ENCODE measurements at regions not wholly inside any gene's neighbourhood (a gene's known extent, or its start where the extent isn't known, plus 50 kb on each side); places are given as distances from the start of the nearest gene placed in this dataset.

DNA sequence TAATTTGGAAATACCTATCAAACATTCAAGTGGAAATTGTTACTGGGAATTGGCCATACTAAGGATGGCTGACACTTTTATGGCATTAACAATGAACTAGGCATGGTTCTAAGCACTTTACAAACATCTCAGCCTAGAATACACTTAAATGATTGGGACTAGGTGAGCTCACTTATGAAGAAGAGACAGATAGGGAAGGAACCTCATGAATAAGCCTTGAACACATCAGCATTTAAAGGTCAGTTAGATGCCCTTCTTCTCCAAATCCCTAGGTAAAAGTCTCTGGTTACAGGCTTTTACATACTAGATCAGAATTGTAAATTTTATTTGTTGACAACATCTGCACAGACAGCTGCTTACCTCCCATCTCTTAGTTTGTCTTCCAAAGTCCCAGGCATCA lies 488.6 kb downstream of the RMST start:
- H3K27me3 ChIP-seq (ENCODE audit: low read depth, low read length) = no peaks in the 10 kb centered on the region
- TF ChIP-seq CTCF (IDR thresholded peaks at IDR 0.05; ENCODE audit: low read depth, low read length) (no peak), EZH2phosphoT487 (IDR thresholded peaks at IDR 0.05; ENCODE audit: low read depth) (no peak)

DNA sequence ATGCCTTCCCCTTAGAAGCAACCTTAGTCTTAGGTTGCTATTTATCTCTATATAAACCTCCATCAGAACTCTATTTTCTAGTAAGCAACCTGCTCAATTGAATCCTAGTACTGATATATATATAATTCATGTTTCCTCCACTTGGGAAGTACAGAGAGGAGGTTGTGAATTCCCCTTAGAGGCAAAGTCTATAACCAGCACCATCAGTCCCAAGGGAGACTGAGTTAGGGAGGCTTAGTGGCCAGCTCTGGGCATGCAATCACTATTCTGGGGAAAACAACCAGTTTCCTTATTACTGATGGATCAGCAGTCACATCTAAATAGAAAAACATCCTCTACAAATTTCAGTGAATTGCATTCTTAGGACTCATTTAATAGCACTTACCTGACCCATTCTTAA lies 489.1 kb downstream of the RMST start:
- Histone ChIP-seq H4K20me1 (ENCODE audit: insufficient read depth, low read length) (no peaks in the 10 kb centered on the region), H3K4me1 (ENCODE audit: low read length) (no peaks in the 10 kb centered on the region), H3K4me3 (ENCODE audit: low read length) (no peak overlapping the region), H3K4me2 (ENCODE audit: low read length) (no peak overlapping the region), H3K27me3 (ENCODE audit: low read depth, low read length) (no peaks in the 10 kb centered on the region), H3K9ac (ENCODE audit: low read length) (no peak overlapping the region), H3K36me3 (replicated peaks; ENCODE audit: low read depth, low read length) (no peaks in the 10 kb centered on the region), H3K27ac (ENCODE audit: low read length) (no peak overlapping the region), H3K79me2 (ENCODE audit: low read length) (no peaks in the 10 kb centered on the region), H2AFZ (ENCODE audit: low read depth, low read length) (no peak overlapping the region), H3K9me3 (ENCODE audit: insufficient read depth, low read length) (no peaks in the 10 kb centered on the region)
- TF ChIP-seq EZH2phosphoT487 (IDR thresholded peaks at IDR 0.05; ENCODE audit: low read depth) = no peak
- no peak for TF ChIP-seq CTCF (IDR thresholded peaks at IDR 0.05; ENCODE audit: low read depth, low read length)

More for the DNA sequence above, 488.6 kb downstream of the RMST start:
- Histone ChIP-seq H3K27ac (ENCODE audit: low read length) (no peak overlapping the region), H3K4me1 (ENCODE audit: low read length) (no peaks in the 10 kb centered on the region), H3K79me2 (ENCODE audit: low read length) (no peaks in the 10 kb centered on the region), H3K4me3 (ENCODE audit: low read length) (no peak overlapping the region), H3K36me3 (replicated peaks; ENCODE audit: low read depth, low read length) (no peaks in the 10 kb centered on the region), H3K9ac (ENCODE audit: low read length) (no peak overlapping the region), H3K4me2 (ENCODE audit: low read length) (no peak overlapping the region), H4K20me1 (ENCODE audit: insufficient read depth, low read length) (no peaks in the 10 kb centered on the region), H2AFZ (ENCODE audit: low read depth, low read length) (no peak overlapping the region), H3K9me3 (ENCODE audit: insufficient read depth, low read length) (no peaks in the 10 kb centered on the region)

DNA sequence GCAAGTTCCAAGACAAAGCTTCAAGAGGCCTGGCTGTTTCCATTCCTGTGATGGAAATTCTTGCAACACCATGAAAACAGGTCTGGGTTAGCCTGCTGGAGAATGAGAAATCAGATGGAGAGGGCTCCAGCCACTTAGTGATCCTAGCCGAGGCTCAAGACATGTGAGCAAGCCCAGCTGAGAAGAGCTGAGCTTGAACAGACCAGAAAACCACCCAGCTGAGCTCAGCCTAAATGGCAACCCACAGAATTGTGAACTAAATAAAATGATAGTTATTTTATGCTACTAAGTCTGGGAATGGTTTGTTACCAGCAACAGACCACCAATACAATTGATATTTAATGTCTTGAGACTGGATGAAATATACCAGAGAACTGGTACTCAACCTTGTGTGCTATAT lies 494.5 kb downstream of the RMST start:
- no peak overlapping the region for H3K4me2 ChIP-seq (ENCODE audit: low read length)
- no peak overlapping the region for H3K4me3 ChIP-seq (ENCODE audit: low read length)
- no peak overlapping the region for H2AFZ ChIP-seq (ENCODE audit: low read depth, low read length)
- TF ChIP-seq CTCF (IDR thresholded peaks at IDR 0.05; ENCODE audit: low read depth, low read length) (no peak), EZH2phosphoT487 (IDR thresholded peaks at IDR 0.05; ENCODE audit: low read depth) (no peak)
- H3K4me1 ChIP-seq (ENCODE audit: low read length) = no peaks in the 10 kb centered on the region
- H3K27ac ChIP-seq (ENCODE audit: low read length) = no peak overlapping the region
- H3K79me2 ChIP-seq (ENCODE audit: low read length) = no peaks in the 10 kb centered on the region
- H4K20me1 ChIP-seq (ENCODE audit: insufficient read depth, low read length) = no peaks in the 10 kb centered on the region
- H3K9me3 ChIP-seq (ENCODE audit: insufficient read depth, low read length) = 0 out of 2 replicates have a peak, but pooled peaks cover 6% of the 10 kb centered on the region
- no peak overlapping the region for H3K9ac ChIP-seq (ENCODE audit: low read length)
- H3K36me3 ChIP-seq (replicated peaks; ENCODE audit: low read depth, low read length) = no peaks in the 10 kb centered on the region
- no peaks in the 10 kb centered on the region for H3K27me3 ChIP-seq (ENCODE audit: low read depth, low read length)

GRCh38 chr12:97960225-97960624 lies 497.6 kb downstream of the RMST start:
- no peaks in the 10 kb centered on the region for H3K4me1 ChIP-seq (ENCODE audit: low read length)
- H3K79me2 ChIP-seq (ENCODE audit: low read length) = no peaks in the 10 kb centered on the region
- no peak overlapping the region for H3K27ac ChIP-seq (ENCODE audit: low read length)
- TF ChIP-seq CTCF (IDR thresholded peaks at IDR 0.05; ENCODE audit: low read depth, low read length) (no peak), EZH2phosphoT487 (IDR thresholded peaks at IDR 0.05; ENCODE audit: low read depth) (no peak)
- H3K4me2 ChIP-seq (ENCODE audit: low read length) = no peak overlapping the region
- H3K9me3 ChIP-seq (ENCODE audit: insufficient read depth, low read length) = 0 out of 2 replicates have a peak, but pooled peaks cover 6% of the 10 kb centered on the region
- no peaks in the 10 kb centered on the region for H4K20me1 ChIP-seq (ENCODE audit: insufficient read depth, low read length)
- H3K9ac ChIP-seq (ENCODE audit: low read length) = no peak overlapping the region
- H3K4me3 ChIP-seq (ENCODE audit: low read length) = no peak overlapping the region
- no peaks in the 10 kb centered on the region for H3K36me3 ChIP-seq (replicated peaks; ENCODE audit: low read depth, low read length)
- H2AFZ ChIP-seq (ENCODE audit: low read depth, low read length) = no peak overlapping the region
- H3K27me3 ChIP-seq (ENCODE audit: low read depth, low read length) = no peaks in the 10 kb centered on the region

Data from OCI-LY3 (cell line).